ENCODE measurements at regions not wholly inside any gene's neighbourhood (a gene's known extent, or its start where the extent isn't known, plus 50 kb on each side); places are given as distances from the start of the nearest gene placed in this dataset.

- ATAC-seq (peak in 4 of 8 donors; percentile 20 to 84 (median 36)), DNase-seq (no peak)
- H3K27ac ChIP-seq: peak overlapping the region in 5 of 10 donors; percentile 27 to 46 (median 41)
- H3K4me3 ChIP-seq: no peak overlapping the region
- 72 to 89% methylated on average over 4 of the region's 4 CpGs for WGBS, 2 donors
- intact Hi-C loops (cut with DNase I): loop anchor here in 1 of 10 donors (10.0 kb wide), 1 partner anchor 121 kb away; no protein-coding TSS in a partner anchor
- TF ChIP-seq CTCF (IDR thresholded peaks at IDR 0.05): no peak
- H3K27me3 ChIP-seq: no peaks in the 10 kb centered on the region
- peaks cover 0 to 14% (median 0%) of the 10 kb centered on the region in 9 donors for H3K4me1 ChIP-seq
- H3K36me3 ChIP-seq: no peaks in the 10 kb centered on the region
- H3K9me3 ChIP-seq: peaks cover 0 to 12% (median 0%) of the 10 kb centered on the region in 11 donors
These were observed 171.3 kb downstream of the ABCA8 start for GRCh38 chr17:68783861-68784260.

DNA sequence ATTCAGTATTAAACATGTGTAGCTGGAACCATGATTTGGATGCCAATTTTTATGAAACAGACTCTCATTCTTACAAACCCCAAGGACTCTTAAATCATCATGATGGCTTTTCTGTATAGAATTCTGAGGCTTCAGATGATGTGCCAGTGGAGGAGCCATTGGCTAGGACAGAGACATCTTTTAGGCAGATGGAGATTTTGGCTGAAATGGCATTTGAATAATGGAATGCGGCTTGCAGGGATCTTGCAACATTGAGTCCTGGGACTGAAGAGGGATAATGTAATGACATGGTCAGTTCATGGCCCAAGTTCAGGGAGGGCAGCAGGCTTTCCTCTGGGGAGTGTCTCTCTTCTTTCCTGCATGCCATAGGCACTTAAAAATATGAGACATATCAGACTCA lies 172.4 kb downstream of the ABCA8 start:
- ATAC-seq: peak in 3 of 8 donors; percentile 27 to 85 (median 72)
- no peaks in the 10 kb centered on the region for H3K36me3 ChIP-seq
- H3K27ac ChIP-seq: peak overlapping the region in 1 of 10 donors; percentile 41
- intact Hi-C loops (cut with DNase I): loop anchor here in 1 of 10 donors (10.0 kb wide), 1 partner anchor 122 kb away; no protein-coding TSS in a partner anchor
- no peak overlapping the region for H3K4me3 ChIP-seq
- H3K4me1 ChIP-seq: peaks cover 0 to 25% (median 8%) of the 10 kb centered on the region in 9 donors
- no peak for TF ChIP-seq CTCF (IDR thresholded peaks at IDR 0.05)
- peaks cover 0 to 11% (median 0%) of the 10 kb centered on the region in 11 donors for H3K9me3 ChIP-seq
- WGBS, 2 donors: 68 to 79% methylated on average over 1 of the region's 1 CpG
- DNase-seq: no peak
- no peaks in the 10 kb centered on the region for H3K27me3 ChIP-seq

DNA sequence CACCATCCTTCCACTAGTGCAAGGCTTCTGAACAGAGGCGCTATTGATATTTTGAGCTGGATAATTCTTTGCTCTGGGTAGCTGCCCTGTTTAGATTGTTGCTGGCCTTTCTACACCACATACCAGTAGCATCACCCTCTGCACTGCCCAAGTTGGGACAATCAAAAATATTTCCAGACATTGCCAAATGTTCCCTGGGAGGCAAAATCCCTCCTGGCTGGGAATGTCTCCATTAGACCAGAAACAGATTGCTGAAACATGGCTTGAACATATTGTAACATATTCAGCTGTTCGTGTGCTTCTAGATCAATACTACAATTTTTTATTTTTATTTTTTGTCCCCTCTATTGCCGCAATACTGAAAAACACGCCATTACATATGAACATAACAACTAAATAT lies 174.6 kb downstream of the ABCA8 start:
- Histone ChIP-seq H3K36me3 (no peaks in the 10 kb centered on the region), H3K27ac (no peak overlapping the region), H3K9me3 (peaks cover 0 to 11% (median 0%) of the 10 kb centered on the region in 11 donors), H3K4me1 (peaks cover 0 to 46% (median 23%) of the 10 kb centered on the region in 9 donors), H3K27me3 (no peaks in the 10 kb centered on the region), H3K4me3 (no peak overlapping the region)
- intact Hi-C loops (cut with DNase I): loop anchor here in 1 of 10 donors (10.0 kb wide), 1 partner anchor 124 kb away; no protein-coding TSS in a partner anchor
- ATAC-seq (no peak), DNase-seq (no peak)
- 94% methylated on average over 4 of the region's 4 CpGs for WGBS, 2 donors
- TF ChIP-seq CTCF (IDR thresholded peaks at IDR 0.05): no peak

DNA sequence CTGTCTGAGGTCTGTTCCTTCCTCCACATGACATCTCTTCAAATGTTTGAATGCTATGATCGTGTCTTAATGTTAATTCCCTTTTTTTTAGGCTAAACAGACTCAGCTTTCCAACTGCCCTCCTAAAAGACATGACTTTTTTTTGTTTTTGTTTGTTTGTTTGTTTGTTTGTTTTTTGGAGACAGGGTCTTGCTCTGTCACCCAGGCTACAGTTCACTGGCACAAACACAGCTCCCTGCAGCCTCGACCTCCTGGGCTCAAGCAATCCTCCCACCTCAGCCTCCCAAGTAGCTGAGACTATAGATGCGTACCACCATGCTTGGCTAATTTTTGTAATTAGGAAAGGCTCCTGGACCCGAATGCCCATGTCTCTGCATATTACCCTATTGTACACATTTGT lies 176.5 kb downstream of the ABCA8 start:
- WGBS, 2 donors: 86 to 90% methylated on average over 4 of the region's 4 CpGs

More for the DNA sequence above, 176.5 kb downstream of the ABCA8 start:
- intact Hi-C loops (cut with DNase I): loop anchor here (2.0 to 10.0 kb wide), 11 partner anchors 74 to 469 kb away; partner anchors contain the start of genes ABCA8 (in 1 of the 10) and ABCA9 (in 1 of the 10)
- DNase-seq (no peak), ATAC-seq (no peak)
- Histone ChIP-seq H3K27me3 (no peaks in the 10 kb centered on the region), H3K9me3 (peaks cover 0 to 11% (median 0%) of the 10 kb centered on the region in 11 donors), H3K27ac (peak overlapping the region; percentile 40 to 85 (median 69)), H3K4me3 (no peak overlapping the region), H3K36me3 (no peaks in the 10 kb centered on the region), H3K4me1 (peaks cover 0 to 48% (median 32%) of the 10 kb centered on the region in 9 donors)
- TF ChIP-seq CTCF (IDR thresholded peaks at IDR 0.05): no peak

Measured in heart right ventricle (tissue), 16 donors.